Endothelial cell of hepatic sinusoid (primary cell): ENCODE measurements at regions not wholly inside any gene's neighbourhood (a gene's known extent, or its start where the extent isn't known, plus 50 kb on each side); places are given as distances from the start of the nearest gene placed in this dataset.
"Not testable (repeated sequence)": the region's sequence is repeated elsewhere in the genome, so short reads cannot be mapped to it uniquely, and the experiment has no call there.

Experiments
- in situ Hi-C: cut with HindIII; loops from 2 replicates; pipeline ENCODE4 v1.10.0; 2017; ENCODE audit warnings: low sequenced_read_pairs

DNA sequence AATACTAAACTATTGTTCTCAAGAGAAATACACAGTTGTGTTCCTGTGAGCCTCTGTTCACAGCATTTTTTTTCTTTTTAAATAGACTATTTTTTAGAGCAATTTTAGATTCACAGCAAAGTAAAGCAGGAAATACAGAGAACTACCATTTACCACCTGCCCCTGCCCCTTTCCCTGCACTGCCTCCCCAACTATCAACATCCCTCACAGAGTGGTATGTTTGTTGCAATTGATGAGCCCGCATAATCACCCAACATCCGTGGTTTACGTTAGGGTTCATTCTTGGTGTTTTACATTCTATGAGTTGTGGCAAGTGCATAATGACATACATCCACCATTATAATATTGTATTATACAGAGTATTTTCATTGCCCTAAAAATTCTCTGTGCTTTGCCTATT, 71.6 kb upstream of the TNFAIP3 start:
- in situ Hi-C loops, result no loop called here

DNA sequence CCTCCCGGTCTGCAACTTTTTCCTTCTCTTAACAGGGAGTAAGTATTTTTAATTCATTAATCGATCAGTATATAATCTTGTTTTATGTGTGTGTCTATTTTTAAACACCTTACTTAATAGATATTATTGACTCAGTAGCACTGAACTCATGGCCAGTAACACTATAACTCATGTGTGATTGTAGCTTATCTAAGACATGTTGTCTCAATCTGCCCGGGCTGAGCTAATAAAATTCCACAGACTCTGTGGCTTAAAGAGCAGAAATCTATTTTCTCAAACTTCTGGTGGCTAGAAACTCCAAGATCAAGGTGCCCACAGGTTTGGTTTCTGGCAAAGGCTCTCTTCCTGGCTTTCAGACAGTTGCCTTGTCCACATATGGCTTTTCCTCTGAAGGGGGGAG, 68.8 kb upstream of the TNFAIP3 start:
- in situ Hi-C loops, result no loop called here

DNA sequence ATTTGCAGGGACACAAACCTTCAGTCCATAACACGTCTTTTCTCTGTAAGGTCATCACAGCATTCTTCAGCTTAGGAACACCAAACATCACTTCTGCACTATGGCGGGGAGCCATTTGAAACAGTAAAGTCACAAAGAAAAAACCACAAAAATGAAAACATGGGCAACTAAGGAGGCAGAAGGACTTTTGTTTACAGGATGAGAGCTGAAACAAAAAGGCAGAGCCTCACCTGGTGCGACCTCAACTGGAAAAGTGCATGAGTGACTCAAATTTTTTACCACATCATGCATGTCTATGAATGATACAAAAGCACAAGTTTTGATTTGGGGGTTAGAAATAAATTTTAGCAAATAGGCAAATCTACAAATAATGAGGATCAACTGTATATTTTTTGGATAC, 68.2 kb upstream of the TNFAIP3 start:
- in situ Hi-C loops, result no loop called here

DNA sequence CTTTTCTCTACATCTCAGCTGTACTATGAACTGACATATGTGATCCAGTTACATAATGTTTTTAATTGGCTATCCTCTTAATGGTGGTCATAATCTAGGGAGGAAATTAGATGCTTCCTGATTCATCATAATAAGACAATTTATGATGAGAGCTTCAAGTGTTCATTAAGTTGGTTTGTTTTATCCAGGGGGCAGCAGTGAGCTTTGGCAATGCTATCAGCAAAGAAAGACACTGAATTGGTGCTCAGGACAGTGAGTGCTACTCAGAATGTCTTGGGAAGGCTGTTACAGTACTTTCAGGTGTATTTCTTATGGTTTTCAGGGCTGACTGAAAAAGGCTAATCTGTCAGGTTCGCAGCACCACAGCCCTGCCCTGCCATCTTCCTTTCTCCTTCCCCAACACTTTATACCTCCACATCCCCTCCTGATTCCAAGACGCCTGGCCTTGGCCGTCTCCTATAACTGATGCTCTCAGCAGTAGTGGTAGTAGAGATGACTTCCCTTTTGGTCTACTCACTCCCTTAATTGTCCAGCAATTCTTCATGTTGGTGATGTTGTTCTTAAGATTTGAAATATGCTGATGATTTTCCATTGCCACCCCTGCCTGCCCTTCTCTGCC, 67.0 kb upstream of the TNFAIP3 start:
- in situ Hi-C loops, result loop anchor here (5.0 kb wide), 1 partner anchor 72 kb away; no protein-coding TSS in a partner anchor

DNA sequence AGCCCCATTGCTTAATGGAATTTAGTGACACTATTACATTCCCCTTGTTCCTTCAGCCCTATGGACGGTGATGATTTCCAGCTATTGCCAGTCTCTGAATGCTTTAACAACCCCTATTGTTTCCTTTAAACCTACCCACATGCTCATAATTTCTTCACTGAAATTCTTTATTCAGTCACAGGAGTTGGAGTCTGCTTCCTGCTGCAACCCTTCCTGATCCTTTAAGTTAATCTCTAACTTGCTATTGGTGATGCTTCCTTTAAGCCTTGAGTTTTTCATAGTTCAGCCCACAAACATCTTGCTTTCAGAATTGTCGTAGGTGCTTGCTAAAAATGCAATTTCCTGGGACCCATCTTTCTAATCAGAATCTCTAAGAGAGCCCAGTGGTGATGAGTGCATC, 66.3 kb upstream of the TNFAIP3 start:
- in situ Hi-C loops, result loop anchor here (5.0 kb wide), 1 partner anchor 72 kb away; no protein-coding TSS in a partner anchor

DNA sequence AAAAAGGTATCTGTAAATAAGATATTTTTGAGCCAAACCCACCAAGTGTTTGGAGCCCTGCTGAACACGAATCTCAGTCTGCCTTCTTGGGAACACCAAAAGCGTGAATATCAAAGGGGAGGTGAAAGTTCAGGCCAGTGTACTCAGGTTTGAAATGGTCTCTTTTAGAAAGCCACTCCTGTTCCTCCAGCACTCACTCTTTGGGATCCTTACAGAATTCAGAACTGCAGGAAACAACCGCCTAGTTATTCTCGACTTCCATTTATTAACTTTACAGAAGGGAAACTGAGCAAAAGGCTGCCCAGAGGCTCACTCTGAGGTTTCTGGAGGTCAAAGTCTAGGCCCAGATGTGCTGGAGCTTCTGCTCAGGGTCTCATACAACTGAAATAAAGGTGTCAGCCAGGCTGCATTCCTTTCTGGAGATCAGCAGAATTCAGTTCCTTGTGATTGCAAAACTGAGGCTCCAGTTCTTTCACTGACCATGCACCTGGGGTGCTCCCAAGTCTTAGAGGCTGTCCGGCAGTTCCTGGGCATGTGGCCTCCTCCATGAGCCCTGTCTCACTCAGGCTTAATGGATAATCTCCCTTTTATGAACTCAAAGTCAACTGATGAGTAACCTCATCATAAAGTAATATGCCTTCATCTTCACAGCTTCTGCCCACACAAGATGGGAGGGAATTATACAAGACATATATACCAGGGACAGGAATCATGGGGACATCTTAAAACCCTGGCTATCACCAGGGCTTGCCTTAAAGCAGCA, 65.5 kb upstream of the TNFAIP3 start:
- in situ Hi-C loops, result loop anchor here (5.0 kb wide), 1 partner anchor 71 kb away; no protein-coding TSS in a partner anchor

DNA sequence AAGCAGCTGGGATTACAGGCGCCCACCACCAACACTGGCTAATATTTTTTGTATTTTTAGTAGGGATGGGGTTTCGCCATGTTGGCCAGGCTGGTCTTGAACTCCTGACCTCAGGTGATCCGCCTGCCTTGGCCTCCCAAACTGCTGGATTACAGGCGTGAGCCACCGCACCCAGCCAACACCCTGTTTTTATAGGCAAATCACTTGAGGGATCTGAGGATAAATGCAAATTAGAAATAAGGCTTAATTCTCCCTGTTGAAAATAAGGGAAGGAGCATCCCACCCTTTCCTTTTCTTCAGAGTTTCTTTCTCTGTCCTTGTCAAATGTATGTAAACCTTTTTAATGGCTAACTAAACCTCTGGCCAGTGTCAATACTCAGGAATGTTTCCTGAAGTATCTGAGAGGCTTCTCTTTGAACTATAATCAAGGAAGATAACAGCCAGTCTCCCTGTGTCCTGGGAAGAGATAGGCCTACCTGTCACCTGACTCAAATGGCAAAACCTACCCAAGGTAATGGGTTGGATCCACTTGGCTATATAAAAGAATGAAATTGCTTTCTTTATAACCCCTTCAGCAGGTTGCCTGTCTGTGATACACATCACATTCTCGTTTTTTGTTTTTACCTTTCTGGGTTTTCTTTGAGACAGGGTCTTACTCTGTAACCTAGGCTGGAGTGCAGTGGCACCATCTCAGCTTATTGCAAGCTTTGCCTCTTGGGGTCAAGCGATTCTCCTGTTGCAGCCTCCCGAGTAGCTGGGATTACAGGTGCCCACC, 64.5 kb upstream of the TNFAIP3 start:
- in situ Hi-C loops, result loop anchor here (5.0 kb wide), 1 partner anchor 70 kb away; no protein-coding TSS in a partner anchor

DNA sequence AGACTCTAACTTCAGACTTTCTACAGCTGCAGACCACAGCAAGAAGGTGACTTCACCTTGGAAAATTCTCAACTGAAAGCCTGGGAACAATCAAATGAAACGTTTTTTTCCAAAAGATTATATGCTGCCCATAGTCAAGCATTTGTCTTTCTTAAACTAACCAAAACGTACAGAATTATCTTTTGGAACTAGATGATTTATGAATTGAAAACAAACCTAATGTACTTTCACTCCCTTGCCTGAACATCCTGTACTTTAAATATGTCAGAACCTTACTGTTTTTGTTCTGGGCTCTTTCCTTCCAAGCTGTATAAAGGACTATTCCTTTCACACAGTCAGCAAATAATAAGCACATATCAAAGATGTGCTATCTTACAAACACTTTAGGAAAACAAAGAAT, 62.4 kb upstream of the TNFAIP3 start:
- in situ Hi-C loops, result loop anchor here (5.0 kb wide), 1 partner anchor 68 kb away; no protein-coding TSS in a partner anchor

DNA sequence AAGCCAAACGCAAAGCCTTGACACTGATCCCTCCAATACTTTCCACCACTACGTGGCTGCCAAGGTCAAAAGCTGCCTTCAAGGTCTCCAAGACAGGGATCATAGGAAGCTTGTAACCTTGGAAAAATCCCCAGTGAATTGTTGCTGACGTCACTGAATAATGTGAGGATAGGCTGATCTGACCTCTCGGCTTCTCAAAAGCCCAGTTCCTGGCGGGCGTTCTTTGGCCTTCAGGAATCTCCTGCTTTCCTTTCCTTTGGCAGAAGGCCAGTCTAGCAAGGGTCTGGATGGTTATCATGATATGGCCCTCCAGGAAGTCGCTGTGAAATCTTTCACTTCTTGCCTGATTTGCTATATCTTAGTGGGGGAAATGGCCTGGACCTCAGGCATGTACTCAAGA, 61.4 kb upstream of the TNFAIP3 start:
- in situ Hi-C loops, result no loop called here

DNA sequence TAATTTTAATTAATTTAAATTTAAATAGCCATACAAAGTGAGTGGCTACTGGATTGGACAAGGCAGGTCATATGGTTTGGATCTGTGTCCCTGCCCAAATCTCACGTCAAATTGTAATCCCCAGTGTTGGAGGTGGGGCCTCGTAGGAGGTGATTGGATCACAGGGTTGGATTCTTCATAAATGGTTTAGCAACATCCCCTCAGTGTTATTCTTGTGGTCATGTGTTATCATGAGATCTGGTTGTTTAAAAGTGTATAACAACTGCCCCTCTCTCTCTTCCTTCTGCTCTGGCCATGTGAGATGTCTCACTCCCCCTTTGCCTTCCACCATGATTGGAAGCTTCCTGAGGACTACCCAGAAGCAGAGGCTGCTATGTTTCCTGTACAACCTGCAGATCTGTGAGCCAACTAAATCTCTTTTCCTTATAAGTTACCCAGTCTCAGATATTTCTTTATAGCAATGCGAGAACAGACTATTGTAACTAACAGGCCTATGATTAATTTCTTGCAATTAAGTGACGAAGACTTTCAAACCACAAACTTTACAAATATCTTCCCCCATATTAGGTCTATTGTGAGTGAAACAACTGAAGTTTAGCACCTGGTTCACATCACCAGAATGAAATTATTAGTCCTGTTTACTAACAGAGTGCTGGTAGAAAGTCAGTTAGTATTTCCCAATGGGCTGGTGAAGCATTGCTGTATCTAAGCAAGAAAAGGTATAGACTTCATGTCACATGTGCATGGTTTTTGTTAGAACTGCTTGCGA, 60.0 kb upstream of the TNFAIP3 start:
- in situ Hi-C loops, result no loop called here

DNA sequence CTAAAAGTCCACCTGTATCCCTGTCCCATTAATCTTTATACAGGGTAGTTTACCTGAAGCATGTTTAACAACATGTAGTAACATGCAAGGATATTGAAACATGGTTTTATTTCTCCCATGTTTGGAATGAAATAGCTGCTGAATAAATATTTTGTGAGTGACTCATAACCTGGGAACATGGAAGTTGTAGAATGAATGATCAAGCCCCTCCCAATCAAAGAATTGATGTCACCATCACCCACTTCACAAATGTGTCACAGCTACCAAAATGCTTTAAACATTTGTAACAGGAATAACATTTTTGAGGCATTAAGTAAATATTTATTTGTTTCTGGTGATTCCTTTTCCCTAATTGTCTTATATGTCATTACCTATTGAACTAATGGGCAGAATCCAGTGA, 58.9 kb upstream of the TNFAIP3 start:
- in situ Hi-C loops, result no loop called here

DNA sequence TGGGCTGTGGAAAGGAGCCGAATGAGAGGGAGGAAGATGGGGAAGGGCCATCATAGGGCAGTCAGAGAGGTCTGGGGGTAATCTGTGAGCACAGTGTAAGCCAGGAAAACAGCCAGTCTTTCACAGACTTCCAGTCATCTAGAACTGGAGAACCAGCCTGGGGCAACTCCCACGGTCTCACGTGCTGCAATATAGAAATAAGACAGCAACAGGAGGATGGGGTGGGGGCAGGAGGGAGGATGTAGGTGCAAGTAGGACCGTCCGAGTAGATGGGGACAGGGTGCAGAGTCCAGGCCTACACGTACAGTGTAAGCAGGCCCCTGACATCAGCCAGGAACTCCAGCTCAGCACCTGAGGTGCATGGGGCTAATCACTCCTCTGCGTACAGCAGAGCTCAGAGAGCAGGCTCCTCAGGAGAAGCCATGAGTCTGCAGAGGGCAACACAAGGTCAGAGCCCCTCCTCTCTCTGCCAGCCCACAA, 58.2 kb upstream of the TNFAIP3 start:
- in situ Hi-C loops, result no loop called here

DNA sequence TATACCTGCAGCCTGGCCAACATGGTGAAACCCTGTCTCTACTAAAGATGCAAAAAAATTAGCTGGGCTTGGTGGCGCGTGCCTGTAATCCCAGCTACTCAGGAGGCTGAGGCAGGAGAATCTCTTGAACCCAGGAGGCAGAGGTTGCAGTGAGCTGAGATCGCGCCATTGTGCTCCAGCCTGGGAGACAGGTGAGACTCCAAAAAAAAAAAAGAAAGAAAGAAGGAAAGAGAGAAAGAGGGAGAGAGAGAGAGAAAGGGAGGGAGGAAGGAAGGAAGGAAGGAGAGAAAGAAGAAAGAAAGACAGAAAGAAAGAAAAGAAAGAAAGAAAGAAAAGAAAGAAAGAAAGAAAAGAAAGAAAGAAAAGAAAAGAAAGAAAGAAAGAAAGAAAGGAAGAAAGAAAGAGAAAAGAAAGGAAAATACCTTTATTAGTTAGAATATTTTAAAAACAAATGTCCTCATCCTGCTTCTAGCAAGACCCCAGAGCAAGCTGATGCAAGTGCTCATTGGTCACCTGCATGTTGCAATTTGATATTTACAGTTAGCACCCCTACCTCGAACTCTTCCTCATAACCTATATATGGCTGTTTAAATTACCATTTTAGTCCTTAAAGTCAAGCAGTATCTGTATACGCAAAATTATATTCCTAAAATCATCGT, 57.0 kb upstream of the TNFAIP3 start:
- in situ Hi-C loops, result not testable (repeated sequence)

DNA sequence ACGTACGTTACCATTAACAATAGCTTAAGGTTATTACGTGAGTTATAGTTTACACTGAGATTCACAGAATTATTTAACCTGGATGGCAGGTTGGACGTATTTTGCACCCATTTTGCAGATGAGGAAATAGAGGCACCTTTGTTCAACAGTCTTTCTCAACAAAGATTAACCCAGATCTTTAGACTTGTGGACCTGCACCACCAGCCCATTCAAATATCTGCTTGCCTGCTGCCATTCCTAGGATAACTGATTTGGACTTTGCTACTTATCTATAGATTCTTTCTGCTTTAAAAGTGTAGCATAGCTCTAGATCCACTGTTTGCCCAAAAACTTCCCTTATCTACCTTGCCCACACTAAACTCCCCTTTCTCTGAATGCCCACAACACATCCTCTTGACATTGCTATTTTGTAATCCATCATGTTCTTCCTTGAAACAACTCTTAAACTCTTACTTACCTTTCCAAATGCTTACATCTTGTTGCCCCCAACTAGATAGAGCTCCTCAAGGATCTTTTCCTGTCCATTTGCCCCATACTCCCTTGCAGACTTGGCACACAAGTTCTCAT, 56.4 kb upstream of the TNFAIP3 start:
- in situ Hi-C loops, result no loop called here

DNA sequence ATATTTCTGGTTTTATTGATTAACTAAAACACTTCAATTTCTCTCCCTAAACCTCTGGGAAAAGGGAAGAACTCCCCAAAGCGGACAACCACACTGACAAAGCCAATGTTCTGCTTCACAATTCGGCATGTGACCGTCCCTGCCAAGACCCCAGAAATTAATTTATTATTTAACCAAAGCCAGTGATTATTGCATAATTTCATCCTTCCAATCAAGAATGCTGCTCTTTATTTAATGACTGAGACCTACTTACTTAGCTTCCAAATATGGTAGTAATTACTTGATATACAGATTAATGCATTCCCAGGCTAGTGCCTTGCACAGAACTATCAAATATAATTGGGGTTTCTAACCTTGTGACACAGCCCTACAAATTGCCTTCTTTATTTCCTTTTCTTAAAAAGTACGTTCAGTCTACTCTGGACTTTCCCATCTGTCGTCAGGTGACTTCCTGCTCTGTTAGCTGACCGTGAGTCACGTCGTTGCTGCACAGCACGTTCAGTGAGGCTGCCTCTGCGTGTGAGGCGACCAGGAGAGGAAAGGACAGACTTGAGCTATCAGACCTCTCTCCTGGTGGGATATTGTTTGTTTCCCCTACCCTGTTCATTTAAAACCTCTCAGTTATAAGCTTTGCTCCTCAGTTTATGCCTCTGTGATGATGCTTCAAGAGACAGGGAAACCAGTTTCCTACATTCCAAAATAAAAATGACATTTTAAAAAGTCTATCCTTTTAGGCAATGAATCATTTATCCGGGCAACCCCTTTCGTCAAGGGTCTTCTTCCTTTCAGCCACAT, 55.7 kb upstream of the TNFAIP3 start:
- in situ Hi-C loops, result no loop called here

DNA sequence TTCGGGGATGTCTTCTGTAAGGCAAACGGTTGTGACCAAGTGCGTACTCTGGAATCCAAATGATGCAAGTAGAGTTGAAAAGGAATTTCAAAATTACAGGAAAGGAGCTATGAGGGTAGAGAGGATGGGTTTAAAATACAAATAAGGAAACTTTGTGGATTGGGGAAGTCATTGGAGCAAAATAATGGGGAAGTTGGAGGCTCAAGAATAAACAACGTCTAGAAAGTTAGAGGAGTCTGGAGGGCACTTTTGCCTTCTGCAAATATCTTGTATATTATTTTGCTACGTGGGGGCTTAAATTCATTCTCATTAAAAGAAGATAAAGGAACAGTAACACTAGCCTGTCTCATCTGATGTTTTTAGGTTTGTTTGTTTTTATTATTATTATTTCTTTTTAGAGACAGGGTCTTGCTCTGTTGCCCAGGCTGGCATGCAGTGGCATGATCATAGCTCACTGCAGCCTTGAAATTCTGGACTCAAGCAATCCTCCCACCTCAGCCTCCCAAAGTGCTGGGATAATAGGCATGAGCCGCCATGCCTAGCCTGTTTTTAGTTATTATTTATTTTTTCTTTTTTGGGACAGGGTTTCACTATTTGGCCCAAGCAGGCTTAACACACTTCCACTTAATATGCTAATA, 55.0 kb upstream of the TNFAIP3 start:
- in situ Hi-C loops, result no loop called here

DNA sequence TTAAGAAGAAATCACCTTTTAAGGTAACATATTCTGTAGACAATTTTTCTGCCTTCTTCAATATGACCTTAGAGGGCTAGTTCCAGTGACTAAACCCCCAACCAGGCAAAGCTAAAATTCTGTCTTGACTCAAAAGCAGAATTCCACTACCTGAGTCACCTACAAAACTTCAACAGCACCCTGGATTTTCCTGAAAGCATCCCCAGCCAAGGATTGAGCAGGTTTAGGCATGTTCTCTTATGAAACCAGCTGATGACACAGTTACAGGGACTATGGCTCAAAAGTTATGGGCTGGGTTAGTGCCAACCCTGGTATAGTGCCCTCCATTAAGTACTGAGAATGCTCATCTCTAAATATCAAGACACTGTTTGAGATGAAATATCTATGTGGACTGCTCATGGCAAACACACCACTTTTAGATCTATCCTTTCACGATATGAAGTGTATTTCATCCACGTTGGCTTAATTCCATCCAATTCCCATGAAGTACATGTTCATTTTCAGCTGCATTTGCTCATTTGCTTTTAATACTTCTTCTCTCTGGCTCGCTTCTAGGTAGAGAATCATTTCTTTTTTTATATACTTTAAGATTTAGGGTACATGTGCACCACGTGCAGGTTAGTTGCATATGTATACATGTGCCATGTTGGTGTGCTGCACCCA, 53.6 kb upstream of the TNFAIP3 start:
- in situ Hi-C loops, result no loop called here

DNA sequence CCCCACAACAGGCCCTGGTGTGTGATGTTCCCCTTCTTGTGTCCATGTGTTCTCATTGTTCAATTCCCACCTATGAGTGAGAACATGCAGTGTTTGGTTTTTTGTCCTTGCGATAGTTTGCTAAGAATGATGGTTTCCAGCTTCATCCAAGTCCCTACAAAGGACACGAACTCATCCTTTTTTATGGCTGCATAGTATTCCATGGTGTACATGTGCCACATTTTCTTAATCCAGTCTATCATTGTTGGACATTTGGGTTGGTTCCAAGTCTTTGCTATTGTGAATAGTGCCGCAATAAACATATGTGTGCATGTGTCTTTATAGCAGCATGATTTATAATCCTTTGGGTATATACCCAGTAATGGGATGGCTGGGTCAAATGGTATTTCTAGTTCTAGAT, 53.0 kb upstream of the TNFAIP3 start:
- in situ Hi-C loops, result not testable (repeated sequence)
